Osteocyte (in vitro differentiated cells): ENCODE measurements at regions not wholly inside any gene's neighbourhood (a gene's known extent, or its start where the extent isn't known, plus 50 kb on each side); places are given as distances from the start of the nearest gene placed in this dataset.
"Not testable (repeated sequence)": the region's sequence is repeated elsewhere in the genome, so short reads cannot be mapped to it uniquely, and the experiment has no call there.

Experiments
- DNase-seq: peaks from one replicate; pipeline ENCODE4 v3.0.0; 2021; ENCODE audit warnings: mixed read lengths; ENCODE audit not compliant: unreplicated experiment; ENCODE audit errors: extremely low spot score
- H3K27ac Mint-ChIP-seq: one replicate; pipeline ENCODE4 v1.8.0; 2021; ENCODE audit warnings: mild to moderate bottlenecking, mixed read lengths; ENCODE audit not compliant: unreplicated experiment
- H3K27me3 Mint-ChIP-seq: one replicate; pipeline ENCODE4 v1.8.0; 2021; ENCODE audit warnings: mixed read lengths; ENCODE audit not compliant: unreplicated experiment
- H3K36me3 Mint-ChIP-seq: one replicate; pipeline ENCODE4 v1.8.0; 2021; ENCODE audit warnings: mixed read lengths; ENCODE audit not compliant: unreplicated experiment
- H3K4me1 Mint-ChIP-seq: one replicate; pipeline ENCODE4 v1.8.0; 2021; ENCODE audit warnings: mixed read lengths; ENCODE audit not compliant: unreplicated experiment
- H3K4me3 Mint-ChIP-seq: one replicate; pipeline ENCODE4 v1.8.0; 2021; ENCODE audit warnings: mild to moderate bottlenecking, moderate library complexity, mixed read lengths; ENCODE audit not compliant: unreplicated experiment
- H3K9me3 Mint-ChIP-seq: one replicate; pipeline ENCODE4 v1.8.0; 2021; ENCODE audit warnings: mixed read lengths; ENCODE audit not compliant: unreplicated experiment
- TF ChIP-seq, protein P1 (sequence below): fragments of 200-600 bp; sonication (generic); IDR thresholded peaks from 2 replicates; pipeline ENCODE4 v1.5.0; 2021; ENCODE audit warnings: antibody characterized with exemption, mild to moderate bottlenecking, moderate library complexity

- H3K9me3 Mint-ChIP-seq, result peaks cover 18% of the 10 kb centered on the region
- peaks cover 4% of the 10 kb centered on the region for H3K36me3 Mint-ChIP-seq
- H3K27ac Mint-ChIP-seq, result no peak overlapping the region
- no peak overlapping the region for H3K4me3 Mint-ChIP-seq
- no peak for DNase-seq
- H3K27me3 Mint-ChIP-seq, result no peaks in the 10 kb centered on the region
- H3K4me1 Mint-ChIP-seq, result no peaks in the 10 kb centered on the region
- TF ChIP-seq, protein P1, sequence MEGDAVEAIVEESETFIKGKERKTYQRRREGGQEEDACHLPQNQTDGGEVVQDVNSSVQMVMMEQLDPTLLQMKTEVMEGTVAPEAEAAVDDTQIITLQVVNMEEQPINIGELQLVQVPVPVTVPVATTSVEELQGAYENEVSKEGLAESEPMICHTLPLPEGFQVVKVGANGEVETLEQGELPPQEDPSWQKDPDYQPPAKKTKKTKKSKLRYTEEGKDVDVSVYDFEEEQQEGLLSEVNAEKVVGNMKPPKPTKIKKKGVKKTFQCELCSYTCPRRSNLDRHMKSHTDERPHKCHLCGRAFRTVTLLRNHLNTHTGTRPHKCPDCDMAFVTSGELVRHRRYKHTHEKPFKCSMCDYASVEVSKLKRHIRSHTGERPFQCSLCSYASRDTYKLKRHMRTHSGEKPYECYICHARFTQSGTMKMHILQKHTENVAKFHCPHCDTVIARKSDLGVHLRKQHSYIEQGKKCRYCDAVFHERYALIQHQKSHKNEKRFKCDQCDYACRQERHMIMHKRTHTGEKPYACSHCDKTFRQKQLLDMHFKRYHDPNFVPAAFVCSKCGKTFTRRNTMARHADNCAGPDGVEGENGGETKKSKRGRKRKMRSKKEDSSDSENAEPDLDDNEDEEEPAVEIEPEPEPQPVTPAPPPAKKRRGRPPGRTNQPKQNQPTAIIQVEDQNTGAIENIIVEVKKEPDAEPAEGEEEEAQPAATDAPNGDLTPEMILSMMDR, result no peak
Measured at GRCh38 chr6:22133357-22133756, 163.5 kb downstream of the PRL start.

DNA sequence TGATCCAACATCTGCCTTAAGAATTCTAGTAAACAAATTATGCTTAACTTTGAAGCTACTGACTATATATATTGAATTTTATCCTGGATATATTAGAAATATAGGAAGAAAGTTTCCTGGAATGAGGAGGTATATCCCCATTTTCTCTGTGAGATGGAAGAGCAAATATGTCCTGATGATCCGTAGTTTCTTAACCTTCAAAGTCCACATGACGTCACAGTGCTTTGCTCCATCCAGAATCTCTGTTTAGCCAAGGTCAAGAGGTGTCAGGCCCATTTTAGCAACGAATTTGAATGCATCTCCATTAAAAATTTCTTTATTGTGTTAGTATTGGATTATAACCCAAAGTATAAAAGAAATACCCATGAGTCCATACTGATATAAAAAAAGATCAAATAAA lies 162.5 kb downstream of the PRL start:
- H3K27me3 Mint-ChIP-seq, result no peaks in the 10 kb centered on the region
- no peaks in the 10 kb centered on the region for H3K4me1 Mint-ChIP-seq
- no peak overlapping the region for H3K27ac Mint-ChIP-seq
- TF ChIP-seq, protein P1, result no peak
- H3K4me3 Mint-ChIP-seq, result no peak overlapping the region
- DNase-seq, result no peak
- H3K9me3 Mint-ChIP-seq, result peaks cover 18% of the 10 kb centered on the region
- H3K36me3 Mint-ChIP-seq, result peaks cover 4% of the 10 kb centered on the region

DNA sequence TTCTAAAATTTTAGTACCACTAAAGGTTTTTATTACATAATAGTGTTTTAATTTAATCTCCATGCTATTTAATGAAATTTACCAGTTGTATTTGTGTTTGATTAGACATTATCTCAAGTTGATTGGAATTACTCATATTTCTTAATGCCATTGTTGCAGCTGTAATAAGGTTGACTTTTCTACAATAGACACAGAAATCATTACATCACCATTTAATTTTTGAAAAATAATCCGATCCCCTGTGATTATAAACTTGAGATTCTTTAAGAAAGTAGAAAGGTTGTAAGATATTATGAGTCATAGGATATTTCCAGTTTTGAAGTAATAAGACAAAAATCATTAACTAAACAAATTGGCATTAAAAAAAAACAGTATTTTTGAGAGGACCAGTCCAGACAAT lies 161.4 kb downstream of the PRL start:
- no peak overlapping the region for H3K27ac Mint-ChIP-seq
- H3K4me3 Mint-ChIP-seq, result no peak overlapping the region
- H3K36me3 Mint-ChIP-seq, result peaks cover 4% of the 10 kb centered on the region

GRCh38 chr6:22140736-22141135 lies 156.1 kb downstream of the PRL start:
- DNase-seq, H3K36me3 Mint-ChIP-seq, H3K4me3 Mint-ChIP-seq, H3K27me3 Mint-ChIP-seq, H3K27ac Mint-ChIP-seq, H3K9me3 Mint-ChIP-seq: not testable (repeated sequence)
- peaks cover 10% of the 10 kb centered on the region for H3K4me1 Mint-ChIP-seq

More for the DNA sequence above, 161.4 kb downstream of the PRL start:
- Mint-ChIP-seq H3K9me3 (peaks cover 18% of the 10 kb centered on the region), H3K27me3 (no peaks in the 10 kb centered on the region), H3K4me1 (no peaks in the 10 kb centered on the region)
- DNase-seq, result no peak
- TF ChIP-seq, protein P1, result no peak

GRCh38 chr6:22141241-22141745 lies 155.5 kb downstream of the PRL start:
- DNase-seq, result no peak
- H3K9me3 Mint-ChIP-seq, result no peaks in the 10 kb centered on the region
- peaks cover 2% of the 10 kb centered on the region for H3K27me3 Mint-ChIP-seq
- no peak overlapping the region for H3K4me3 Mint-ChIP-seq
- H3K36me3 Mint-ChIP-seq, result no peaks in the 10 kb centered on the region
- peaks cover 16% of the 10 kb centered on the region for H3K4me1 Mint-ChIP-seq
- no peak overlapping the region for H3K27ac Mint-ChIP-seq
- TF ChIP-seq, protein P1, result no peak

- TF ChIP-seq, protein P1, result no peak
- Mint-ChIP-seq H3K27ac (no peak overlapping the region), H3K36me3 (no peaks in the 10 kb centered on the region), H3K4me3 (no peak overlapping the region), H3K27me3 (peaks cover 2% of the 10 kb centered on the region), H3K9me3 (no peaks in the 10 kb centered on the region), H3K4me1 (peaks cover 27% of the 10 kb centered on the region)
- DNase-seq, result no peak
Measured at GRCh38 chr6:22142856-22143255, 154.0 kb downstream of the PRL start.
